LoVo (cell line): ENCODE measurements at regions not wholly inside any gene's neighbourhood (a gene's known extent, or its start where the extent isn't known, plus 50 kb on each side); places are given as distances from the start of the nearest gene placed in this dataset.

Source experiments
- DNase-seq: peaks from one replicate; pipeline ENCODE4 v3.0.0-alpha.2; 2016; ENCODE audit warnings: low spot score

DNA sequence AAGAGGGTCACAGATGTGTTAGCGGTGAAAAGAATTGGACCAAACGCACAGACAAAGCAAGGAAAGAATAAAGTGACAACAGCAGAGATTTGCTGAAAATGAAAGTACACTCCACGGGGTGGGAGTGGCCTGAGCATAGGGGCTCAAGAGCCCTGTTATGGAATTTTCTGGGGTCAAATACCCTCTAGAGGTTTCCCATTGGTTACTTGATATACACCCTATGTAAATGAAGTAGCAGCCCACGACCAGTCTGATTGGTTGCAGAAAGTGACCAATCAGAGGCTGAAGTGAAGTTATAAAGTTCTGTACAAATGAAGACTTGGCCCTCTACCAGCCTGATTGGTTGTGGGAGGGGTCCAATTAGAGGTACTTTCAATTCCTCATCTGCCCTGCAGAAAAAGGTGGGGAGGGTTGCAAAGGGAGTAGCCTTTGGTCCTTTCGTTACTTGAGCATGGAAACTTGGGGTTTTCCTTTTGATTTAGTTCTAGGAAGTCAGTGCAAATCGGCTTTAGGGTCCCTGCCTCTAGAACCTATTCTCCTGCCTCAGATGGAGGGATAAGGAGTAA is 125.6 kb upstream of the PRPS1L1 start:
- no peak for DNase-seq

DNA sequence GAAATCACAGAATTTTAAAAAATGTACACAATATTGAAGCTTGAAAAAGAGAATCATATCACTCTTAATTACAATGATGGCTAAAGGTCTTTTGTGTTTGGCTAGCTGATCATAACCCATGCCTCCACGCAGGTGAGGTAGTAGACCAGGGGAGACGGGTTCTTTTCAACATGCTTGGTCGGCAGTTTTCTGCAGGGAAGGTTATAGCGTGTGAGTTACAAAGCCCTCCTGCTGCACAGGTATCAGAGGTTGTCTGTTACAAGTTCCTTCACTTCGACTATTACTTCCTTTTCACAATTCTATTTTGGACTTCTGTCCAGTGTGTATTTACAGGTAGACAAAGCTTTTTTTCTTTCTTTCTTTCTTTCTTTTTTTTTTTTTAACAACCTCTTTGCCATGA is 127.1 kb upstream of the PRPS1L1 start:
- DNase-seq: no peak

DNA sequence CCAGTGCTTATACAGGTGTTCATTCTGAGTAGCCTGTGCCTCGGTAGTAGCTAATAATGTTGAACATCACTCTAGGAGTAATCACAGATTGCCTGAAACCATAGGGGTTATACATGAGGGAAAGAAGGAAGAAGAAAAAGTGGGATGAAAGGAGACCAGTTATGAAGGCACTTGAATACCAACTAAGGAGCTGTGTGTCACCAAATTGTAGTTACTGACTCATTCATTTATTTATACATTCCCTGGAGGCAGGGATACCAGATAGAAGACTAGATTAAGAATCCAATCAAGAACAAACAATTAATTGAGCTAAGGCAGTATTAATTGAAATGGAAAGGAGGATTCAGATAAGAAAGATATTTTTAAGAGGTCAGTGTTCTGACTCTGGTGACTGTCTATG is 129.6 kb upstream of the PRPS1L1 start:
- no peak for DNase-seq

DNA sequence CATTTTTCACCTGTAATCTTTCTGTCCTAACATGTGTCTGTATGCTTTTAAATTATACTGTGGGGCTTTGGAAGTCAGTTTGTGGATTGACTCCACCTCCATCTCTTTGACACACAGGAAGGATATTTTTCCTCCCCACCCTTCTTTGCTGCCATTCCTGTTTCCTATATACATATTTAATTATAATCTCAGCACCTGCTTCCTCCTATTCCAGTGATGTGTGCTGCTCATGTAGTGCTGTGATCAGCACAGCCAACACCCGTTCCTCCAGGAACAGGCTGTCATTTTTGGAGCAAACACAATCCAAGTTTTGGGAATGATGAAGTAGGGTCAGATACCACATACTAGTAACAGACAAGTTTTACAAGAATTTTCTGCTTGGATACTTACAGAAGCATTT is 135.0 kb upstream of the PRPS1L1 start:
- no peak for DNase-seq

DNA sequence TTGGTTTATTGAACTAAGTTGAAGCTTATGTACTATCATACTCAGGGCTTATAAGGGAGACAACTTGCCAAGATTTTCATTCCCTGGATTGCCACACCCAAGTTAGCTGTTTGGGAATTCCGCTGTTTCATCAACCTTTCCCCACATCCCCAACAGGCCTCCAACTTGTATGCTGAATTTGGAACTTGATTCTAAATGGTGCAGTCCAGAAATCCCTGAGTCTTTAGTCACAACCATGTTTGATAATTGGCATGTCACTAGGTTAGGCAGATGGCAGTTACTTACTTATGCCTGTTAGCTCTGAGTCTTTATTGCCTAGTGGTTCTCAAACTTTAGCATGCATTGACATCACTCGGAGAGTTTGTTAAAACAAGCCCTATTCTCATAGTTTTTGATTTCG is 135.4 kb upstream of the PRPS1L1 start:
- no peak for DNase-seq

DNA sequence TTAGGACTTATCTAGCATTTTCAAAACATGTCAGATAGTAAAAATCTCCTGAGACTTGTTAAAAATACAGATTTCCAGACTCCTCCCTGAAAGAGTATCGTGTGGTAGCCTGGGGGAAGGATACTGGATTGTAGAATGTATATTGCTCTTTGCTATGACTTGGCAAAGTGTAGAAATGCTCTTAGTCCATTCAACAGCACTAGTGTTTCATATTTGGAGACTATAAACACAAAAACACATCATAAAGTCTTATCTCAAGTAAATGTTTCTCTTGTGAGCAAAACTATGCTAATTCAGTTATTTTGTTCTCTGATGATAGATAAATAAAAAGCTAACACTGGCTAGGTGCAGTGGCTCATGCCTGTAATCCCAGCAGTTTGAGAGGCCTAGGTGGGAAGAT is 137.5 kb upstream of the PRPS1L1 start:
- DNase-seq: no peak

DNA sequence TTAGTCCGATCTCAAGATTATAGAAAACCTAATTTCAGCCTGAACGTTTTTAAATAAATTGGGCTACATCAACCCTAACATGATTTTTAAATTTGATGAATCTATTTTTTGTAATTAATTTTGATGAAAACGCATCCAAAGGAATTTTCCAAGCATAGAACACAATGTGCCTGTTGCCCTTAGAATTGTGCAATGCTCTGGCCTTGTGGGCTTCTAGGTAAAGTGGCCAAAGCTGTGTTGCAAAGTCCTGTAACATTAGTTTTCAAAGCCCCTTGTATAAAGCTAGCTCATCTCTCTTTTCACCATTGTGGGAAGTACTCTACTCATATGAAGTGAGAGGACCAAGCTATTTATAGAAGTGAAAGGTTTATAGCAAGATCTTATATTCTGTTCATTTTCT is 138.4 kb upstream of the PRPS1L1 start:
- no peak for DNase-seq

DNA sequence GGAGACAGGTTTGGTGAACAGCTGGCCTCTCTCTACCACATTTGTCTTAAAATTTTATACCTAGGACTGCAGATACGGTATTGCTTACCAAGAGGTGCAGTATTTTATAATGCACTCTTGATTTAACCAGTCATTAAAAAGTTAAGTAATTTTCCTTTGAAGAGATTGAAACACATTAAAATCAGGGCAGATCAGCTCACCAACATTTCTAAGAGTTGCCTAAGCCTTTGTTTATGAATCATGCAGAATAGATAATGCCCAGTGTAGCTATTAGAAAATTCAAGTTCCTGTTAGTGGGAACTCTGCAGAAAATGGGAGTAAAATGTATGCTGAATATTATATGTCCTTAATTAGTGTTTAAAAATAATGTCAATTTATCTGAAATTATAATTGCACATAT is 140.2 kb upstream of the PRPS1L1 start:
- DNase-seq: no peak

DNA sequence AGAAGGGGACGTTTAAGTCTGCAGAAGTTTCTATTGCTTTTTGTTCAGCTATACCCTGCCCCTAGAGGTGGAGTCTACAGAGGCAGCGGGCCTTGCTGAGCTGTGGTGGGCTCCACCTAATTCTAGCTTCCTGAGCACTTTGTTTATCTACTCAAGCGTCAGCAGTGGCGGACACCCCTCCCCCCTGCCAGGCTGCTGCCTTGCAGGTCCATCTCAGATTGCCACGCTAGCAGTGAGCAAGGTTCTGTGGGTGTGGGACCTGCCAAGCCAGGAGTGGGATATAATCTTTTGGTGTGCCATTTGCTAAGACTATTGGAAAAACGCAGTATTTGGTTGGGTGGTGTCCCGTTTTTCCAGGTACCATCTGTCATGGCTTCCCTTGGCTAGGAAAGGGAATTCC is 147.3 kb upstream of the PRPS1L1 start:
- DNase-seq: no peak

DNA sequence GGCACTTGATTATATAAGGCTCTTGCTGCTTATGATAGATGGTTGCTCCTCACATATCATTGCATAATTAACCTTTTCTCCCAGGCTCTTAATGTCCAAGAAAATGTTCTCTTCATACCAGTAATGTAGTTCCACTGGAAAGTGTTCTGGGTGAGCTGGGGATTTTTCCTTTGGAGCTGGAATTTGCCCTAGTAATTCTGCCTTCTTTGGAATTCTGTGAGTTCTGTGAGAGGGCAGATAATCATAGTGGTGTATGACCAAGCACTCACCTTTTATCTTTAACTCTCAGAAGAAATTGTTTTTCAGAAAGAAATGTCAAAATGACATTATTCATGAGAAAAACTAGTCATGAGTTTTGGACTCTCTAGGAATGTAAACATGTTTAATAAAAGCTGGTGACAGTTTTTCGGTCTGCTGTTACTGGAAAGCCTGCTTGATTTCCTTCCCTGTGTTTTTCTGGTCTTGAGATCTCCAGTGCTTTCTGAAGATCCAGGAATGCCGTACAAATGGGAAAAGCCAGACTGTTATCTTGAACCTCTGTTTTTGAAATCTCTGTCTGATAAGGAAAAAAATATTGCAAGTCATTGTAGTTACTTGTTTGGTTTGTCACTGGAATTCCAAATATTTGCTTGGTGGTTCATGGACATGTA is 148.3 kb upstream of the PRPS1L1 start:
- DNase-seq: no peak

DNA sequence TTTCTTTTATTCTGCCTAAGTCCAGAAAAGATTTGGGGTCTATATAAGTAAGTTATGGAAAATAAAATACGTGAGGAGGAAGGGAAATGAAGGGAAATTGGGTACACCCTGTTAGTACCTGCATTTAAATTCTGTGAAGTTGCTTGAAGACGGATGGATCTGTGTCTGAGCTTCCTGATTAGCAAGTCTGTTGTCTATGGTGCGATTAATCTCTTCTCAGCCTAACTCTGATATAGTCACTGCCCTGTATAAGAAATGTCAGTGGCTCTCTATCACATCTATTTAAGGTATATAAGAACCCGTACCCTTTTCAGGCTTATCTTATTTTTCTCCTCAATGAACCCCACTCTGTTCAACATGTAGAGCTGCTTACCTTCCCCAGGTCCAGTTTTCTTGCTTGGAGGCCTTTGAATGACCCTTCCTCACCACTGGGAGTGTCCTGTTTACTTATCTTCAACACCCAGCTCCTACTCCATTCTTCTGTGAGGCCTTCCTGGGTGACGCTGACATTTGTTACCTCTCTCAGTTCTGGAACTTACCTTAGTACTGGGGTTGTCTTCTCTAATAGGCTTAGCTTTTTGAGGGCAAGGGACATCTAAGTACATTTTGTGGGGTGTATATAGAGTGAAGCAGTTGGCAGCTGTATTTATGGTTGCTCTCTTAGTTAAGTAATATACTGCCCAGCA is 149.6 kb upstream of the PRPS1L1 start:
- no peak for DNase-seq

DNA sequence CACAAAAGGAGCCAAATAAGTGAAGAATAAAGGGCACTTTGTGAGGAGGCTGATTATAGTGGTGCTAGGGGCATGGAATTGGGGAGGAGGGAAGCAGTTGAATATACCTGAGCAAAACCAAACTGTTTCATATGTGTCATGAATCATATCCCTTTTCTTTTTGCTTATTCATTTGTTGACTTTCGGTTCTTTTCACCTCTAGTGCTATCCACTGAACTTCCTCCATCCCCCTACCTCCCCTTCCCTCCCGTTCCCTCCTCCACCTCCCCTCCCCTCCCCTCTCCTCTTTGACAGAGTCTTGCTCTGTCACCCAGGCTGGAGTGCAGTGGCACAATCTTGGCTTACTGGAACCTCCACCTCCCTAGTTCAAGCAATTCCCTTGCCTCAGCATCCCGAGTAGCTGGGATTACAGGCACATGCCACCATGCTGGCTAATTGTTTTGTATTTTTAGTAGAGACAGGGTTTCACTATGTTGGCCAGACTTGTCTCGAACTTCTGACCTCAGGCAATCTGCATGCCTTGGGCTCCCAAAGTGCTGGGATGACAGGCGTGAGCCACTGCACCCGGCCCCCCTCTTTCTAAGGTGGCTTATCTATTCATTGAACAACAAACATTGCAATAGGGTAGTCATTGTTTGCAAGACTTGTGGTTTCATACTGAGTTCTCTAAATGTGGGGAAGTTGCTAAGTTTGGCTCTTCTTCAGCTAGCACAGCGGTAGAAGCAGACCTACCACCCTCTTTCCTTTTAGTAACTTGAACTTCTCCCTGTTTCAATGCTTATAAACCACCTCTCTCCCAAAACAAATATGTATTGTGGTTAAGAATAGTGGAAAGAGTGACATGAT is 150.4 kb upstream of the PRPS1L1 start:
- DNase-seq: peak; percentile 66

DNA sequence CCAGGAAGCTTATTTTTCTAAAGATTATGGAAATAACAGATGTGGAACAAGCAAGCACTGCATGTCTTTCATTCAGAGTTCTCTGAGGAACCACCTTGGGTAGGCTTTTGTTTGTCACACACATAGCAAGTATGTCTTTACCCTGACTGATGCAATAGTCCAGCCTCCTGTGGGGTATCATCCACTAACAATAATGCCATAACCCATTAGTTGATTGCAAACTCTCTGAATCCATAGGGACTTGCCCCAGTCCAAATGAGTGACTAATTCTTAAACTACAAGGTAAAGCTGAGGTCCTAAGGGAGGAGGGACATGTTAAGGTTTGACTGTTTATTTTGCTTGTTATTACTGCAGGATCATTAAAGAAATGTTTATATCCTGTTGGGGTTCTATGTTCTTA is 151.4 kb upstream of the PRPS1L1 start:
- peak; percentile 28 for DNase-seq

DNA sequence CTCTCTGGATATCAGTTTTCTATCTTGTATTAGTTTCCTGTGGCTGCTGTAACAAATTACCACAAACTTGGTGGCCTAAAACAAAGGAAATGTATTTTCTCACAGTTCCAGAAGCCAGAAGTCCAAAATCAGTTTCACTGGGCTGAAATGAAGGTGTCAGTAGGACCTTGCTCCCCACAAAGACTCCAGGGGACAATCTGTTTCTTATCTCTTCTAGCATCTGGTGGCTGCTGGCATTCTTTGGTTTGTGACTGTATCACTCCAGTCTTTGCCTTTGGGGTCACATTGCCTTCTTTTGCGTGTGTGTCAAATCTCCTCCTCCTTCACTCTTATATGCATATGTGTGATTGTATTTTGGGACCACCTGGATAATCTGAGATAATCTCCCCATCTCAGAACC is 153.0 kb upstream of the PRPS1L1 start:
- no peak for DNase-seq

DNA sequence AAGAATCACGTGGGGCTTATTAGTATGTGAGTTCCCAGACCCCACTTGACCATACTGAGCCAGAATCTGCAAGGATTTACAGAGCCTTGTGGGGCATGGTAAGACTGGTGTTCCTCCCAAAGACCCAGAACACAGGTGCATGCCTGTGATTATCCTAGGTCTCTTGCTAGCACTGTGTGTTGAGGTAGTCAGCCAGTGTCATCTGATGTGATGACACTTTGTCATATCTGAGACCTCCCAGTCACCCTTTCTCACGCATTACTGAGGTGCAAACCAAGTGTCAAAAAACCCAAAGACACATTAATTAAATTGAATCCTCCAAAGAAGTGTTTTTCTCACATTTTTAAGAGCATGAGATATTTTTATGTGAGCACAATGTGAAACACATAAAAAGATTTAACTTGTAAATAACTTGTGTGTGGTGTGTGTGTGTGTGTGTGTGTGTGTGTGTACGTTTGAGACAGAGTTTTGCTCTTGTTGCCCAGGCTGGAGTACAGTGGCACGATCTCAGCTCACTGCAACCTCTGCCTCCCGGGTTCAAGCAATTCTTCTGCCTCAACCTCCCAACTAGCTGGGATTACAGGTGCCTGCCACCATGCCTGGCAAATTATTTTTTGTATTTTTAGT is 162.0 kb upstream of the PRPS1L1 start:
- DNase-seq: no peak

DNA sequence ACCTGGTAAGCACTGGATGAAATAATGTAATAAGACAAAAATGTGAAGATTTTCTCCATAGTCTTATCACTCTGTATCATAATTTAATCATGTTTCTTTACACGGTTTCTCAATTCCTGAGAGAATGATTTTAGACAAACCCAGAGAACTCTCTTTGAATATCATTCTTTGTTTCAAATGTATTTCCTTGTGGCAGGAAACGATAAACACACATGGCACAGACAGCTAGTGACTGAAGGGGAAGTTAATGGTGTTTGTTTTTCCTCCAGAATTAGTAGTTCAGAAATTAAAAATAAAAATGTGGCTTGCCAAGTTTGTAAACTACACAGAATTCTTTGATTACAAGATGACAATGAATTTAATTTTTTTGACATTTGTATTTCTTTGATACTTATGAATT is 163.7 kb upstream of the PRPS1L1 start:
- DNase-seq: no peak

DNA sequence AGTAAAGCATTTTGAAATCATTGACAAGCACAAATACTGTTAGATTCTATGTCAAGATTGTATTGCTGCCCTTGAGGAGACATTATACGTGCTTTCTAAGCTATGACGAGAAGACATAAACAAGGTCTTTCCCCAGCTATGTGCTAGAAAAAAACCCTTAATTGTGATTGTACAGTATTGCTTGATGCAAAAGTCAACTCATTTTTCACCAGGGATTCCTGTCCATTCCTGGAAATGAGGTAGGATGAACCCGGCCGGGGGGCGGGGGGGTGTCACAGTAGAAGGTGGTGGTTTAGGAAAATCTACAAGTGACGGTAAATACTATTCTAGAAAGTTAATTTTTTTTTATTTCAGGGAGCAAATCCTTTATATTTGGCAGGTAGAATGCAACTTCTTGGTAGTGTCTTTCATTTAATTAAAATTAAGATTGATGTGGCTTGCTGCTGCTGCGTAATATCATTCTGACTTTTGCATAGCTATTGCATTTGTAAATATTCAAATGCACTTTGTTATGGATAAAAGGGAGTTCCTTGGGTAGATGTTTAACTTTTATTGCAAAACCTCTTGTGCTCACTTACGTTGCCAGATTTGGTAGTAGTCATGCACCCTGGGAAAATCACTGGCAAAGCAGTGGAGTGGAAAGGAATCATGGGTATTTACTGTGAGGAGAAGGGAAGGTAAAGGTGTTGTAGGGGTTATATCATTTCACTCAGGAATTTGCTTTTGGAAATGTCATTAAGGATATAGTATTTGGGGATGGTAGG is 164.4 kb upstream of the PRPS1L1 start:
- no peak for DNase-seq

DNA sequence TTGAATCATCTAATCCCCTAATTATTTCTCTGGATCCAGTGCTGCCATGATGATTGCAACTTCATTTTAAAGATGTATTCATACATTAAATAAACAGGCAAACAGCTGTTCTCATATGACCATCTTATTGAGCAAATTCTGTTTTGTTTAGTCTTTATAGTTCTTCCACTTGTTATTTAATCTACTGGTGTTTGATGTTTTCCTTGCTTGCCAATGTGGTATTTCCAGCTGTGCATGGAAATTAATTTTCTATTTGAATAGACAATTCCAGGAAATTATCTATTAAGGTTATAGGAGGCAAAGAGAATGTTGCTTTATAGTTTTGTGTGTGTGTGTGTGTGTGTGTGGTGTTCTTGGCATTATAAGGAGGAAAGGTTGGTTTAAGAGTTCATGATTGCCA is 167.0 kb upstream of the PRPS1L1 start:
- DNase-seq: no peak

DNA sequence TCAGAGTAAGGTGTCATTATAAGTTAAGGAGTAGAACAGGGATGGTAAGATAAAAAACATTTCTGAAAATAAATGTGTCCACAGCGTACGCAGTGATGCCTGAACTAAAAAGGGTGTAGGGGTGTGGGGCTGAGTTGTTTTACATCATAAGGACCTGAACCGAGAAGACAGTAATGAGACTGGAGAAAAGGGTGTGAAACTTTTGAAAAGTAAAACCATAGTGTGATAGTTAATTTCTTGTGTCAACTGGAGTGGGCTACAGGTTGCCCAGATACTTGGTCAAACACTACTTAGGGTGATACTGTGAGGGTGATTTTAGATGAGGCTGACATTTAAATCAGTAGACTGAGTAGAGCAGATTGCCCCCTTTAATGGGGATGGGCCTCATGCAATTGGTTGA is 169.0 kb upstream of the PRPS1L1 start:
- DNase-seq: no peak

DNA sequence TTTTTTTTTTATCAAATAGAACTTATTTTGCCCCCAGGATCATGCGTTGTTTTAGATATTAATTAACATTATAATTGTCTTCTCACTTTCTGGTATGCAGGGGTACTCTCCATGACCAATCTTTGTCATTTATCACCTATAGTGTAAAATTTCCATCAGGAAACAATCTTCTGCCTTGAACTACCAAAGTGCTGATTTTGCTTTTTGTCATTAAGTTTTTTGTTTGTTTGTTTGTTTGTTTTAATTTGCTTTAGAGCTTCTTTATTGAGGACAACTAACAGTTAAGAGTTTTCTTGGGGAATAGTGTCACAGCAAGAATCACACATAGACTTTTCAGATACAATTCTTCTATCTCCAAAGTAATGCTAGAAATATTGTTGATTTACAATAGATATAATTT is 171.2 kb upstream of the PRPS1L1 start:
- DNase-seq: no peak

DNA sequence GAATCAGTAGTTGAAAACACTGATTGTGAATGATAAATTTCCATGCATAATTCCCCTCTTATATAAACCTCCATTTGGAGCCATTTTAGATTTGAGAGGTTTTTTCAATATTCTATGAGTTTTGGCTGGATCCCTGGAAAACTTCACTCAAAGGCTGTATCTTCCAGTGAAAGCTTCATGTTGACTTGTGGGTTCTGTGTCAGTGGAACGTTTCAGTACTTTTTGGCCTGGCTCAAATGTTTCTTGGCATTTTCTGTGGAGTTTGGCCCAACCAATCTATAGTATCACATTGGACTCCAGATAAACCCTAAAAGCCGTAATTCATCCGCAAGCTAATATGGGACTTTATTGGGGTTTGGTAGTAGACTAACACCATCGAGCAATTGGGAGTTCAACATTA is 172.6 kb upstream of the PRPS1L1 start:
- DNase-seq: no peak

DNA sequence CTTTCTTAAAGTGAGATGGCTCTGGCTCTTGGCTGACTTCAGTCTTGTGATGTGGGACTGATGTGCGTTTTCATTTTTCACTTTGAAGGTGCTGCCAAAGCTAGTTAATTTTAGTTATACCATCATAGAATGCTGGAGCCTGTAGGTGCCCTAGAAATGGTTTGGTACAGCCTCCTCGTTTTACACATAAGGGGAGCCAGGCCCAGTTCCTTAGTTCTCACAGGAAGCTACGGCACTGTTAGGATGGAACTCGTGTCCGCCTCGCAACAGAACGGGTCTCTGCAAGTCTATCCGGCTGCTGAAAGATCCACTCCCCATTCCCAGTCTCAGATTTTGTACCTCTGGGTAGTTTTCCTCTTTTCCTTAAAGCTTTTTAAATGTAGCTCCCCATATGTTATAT is 173.2 kb upstream of the PRPS1L1 start:
- no peak for DNase-seq
